ENCODE measurements at regions not wholly inside any gene's neighbourhood (a gene's known extent, or its start where the extent isn't known, plus 50 kb on each side); places are given as distances from the start of the nearest gene placed in this dataset.

- DNase-seq: no peak
These were observed 113.3 kb upstream of the RAD23B start for GRCh38 chr9:107169796-107170195.

DNA sequence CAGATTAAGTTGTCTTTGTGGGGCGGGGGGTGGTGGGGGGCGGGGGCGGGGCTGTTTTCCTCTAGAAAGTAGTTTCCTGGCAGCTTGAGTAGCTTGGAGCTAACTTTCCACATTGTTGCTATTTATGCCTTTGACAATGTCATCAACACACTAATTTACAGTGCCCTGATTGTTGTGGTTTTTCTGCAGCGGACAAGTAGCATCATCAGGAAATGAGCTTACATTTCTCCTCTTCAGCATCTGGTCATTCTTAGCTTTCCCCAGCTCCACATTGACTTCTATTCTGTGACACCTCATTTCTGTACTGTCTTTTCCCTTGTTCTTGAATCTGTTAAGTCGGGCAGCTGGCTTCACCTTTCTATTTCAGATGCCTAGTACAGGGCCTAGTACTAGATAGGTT is 112.3 kb upstream of the RAD23B start:
- DNase-seq: no peak

- peak; percentile 84 for DNase-seq
These were observed 110.7 kb upstream of the RAD23B start for GRCh38 chr9:107172160-107172978.

DNA sequence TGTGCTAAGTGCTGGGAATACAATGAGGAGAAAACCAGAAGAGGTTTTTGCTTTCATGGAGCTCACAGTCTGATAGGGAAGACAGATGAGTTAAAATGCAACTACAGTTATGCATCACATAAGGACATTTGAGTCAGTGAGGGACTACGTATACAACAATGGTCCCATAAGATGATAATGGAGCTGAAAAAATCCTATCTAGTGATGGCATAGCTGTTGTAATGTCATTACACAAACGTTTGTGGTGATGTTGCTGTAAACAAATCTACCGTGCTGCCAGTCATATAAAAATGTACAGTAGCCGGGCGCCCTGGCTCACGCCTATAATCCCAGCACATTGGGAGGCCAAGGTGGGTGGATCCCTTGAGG is 110.1 kb upstream of the RAD23B start:
- DNase-seq: no peak

DNA sequence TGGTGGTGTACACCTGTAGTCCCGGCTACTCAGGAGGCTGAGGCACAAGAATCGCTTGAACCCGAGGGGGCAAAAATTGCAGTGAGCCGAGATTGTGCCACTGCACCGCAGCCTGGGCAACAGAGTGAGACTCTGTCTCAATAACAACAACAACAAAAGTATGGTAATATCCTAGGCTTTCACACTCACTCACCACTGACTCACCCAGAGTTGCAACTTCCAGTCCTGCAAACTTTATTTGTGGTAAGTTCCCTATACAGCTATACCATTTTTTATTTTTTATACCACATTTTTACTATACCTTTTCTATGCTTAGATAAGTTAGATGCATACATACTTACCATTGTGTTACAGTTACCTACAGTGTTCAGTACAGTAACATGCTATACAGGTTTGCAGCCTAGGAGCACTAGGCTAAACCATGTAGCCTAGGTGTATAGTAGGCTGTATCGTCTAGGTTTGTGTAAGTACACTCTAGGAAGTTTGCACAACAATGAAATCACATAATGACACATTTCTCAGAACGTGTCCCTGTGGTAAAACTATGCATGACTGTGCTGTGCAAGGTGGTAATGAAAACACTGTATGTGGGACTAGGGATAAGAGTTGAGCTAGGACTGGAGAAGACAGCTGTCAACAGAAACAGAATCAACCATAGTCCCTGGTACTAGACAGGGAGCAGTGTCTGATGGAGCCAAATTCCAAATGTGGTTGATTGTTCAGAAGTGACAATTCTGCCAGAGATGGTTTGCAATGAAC is 109.5 kb upstream of the RAD23B start:
- DNase-seq: no peak

- no peak for DNase-seq
These were observed 108.6 kb upstream of the RAD23B start for GRCh38 chr9:107174441-107174840.

DNA sequence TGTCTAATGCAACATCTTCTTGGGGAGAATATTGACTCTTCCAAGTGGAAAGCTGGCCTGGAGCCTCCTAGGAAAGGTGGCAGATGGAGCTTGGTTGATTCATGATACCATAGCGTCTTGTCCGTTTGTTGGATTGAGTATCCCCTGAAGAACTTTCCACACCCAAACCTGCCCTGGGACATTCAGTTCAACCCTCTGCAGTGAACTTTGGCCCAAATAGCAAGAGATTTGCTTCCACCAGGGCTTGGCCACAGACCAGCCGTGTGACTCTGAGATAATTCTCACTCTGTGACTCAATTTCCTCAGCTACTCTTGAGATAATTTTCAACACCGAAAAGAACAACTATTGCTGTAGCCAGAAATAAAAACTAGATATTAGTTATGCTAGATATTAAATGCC is 108.0 kb upstream of the RAD23B start:
- DNase-seq: no peak

DNA sequence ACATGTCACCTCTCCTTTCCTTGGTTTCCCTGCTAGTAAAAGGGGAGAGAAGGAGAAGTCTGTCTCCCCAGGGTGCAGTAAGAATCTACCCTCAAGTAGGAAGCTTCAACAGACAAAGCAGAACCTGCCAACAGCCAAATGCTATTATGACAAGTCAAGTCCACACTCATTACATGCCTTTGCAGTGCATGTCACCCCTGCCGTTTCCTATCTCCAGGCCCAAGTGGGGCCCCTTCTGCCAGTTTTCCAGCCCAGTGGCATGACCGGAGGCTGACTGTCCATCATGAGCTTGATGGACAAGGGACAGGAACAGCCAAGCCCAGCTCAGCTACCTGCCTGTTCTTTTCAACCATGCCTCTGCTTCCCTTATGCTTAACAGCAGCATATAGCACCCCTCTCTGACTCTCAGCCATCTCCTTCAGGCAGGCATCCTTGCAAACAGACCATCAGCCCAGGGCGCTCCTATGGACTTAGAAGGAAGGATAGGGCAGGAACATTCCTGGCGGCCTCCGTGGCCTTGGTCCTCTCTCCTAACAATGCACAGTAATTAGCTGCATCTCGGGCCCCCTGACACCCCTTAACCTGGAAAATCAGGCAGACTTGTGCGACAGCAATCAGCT is 107.2 kb upstream of the RAD23B start:
- no peak for DNase-seq

- no peak for DNase-seq
These were observed 106.5 kb upstream of the RAD23B start for GRCh38 chr9:107176436-107177151.

- DNase-seq: no peak
These were observed 105.7 kb upstream of the RAD23B start for GRCh38 chr9:107177243-107177839.

DNA sequence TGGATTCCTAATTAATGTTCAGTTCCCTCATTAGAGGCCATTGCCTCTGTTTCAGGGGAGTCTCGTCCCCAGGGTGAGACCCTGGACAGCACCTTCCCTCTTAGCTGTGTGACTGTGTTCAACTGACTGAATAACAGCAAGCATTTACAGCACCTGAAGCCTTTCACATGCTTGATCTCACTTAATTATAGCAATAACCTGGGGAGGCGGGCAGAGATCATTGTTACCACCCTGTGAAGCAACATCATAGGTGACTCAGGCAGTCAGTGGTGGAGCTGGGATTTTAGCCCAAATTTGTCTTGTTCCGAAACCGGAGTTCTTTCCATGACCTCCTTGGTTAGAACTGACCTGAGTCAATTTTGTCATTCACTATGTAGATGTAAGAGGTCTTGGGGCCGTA is 105.2 kb upstream of the RAD23B start:
- no peak for DNase-seq

DNA sequence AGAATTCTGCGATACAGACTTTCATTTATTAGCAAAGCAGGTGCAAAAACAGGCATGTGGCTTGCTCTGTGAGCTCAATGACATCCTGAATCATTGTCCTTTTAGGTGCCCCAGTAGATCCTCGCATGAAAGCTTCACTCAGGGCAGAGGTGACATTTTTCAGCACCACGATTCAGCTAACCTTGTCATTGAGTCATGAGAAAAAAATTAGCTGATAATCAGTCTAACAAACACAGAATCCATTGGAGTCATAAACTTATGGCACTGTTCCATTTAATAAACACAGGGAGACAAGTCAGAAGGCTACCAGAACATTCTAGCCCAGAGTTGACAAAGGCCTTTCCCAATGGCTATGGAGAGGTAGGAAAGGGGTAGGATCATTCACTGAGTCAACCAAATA is 104.8 kb upstream of the RAD23B start:
- DNase-seq: no peak

DNA sequence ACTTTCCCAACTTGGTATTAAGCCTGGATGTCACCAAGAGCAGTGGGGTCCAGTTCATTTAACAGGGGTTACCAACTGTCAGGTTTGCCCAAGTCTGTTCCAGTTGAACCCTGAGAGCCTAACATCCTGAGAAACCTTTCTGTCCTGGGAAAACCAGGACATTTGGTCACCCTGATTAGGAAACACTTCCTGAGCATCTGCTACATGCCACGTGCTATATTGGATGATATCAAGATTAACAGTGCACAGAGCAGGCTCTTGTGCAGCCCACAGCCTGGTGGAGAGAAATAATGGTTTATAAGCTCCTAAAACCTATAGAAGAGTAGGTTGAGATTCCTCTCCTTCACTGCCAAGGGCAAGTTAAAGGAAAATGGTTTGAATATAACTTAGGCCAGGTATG is 102.9 kb upstream of the RAD23B start:
- no peak for DNase-seq

DNA sequence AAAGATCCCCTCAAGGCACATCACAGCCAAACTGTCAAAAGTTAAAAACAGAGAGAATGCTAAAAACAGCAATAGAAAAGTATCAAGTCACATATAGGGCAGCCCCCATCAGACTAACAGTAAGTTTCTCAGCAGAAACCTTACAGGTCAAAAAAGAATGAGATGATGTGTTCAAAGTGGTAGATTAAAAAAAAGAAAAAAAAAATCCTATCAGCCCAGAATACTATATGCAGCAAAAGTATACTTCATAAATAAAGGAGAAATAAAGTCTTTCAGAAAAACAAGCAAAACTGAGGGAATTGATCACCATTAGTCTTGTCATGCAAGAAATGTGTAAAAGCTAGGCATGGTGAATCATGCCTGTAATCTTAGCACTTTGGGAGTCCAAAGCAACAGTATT is 99.9 kb upstream of the RAD23B start:
- DNase-seq: no peak

DNA sequence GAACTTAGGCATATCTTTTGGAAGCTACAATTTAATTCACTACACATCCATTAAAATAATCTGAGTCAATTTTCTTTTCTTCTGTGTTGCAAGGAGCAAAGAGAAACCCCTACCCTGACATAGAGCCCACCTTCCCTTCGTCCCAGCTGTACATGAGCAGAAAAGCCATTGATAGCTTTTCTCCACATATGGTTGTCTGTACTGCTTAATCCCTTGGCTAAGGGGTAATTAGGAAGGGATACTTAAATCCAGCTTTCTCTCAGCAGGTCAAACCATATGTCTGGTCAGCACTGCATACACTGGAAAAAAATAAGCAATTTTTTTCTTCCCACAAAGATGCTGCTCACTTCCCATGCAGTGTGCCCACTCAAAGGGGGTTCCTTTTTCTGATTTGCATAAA is 94.7 kb upstream of the RAD23B start:
- DNase-seq: no peak

DNA sequence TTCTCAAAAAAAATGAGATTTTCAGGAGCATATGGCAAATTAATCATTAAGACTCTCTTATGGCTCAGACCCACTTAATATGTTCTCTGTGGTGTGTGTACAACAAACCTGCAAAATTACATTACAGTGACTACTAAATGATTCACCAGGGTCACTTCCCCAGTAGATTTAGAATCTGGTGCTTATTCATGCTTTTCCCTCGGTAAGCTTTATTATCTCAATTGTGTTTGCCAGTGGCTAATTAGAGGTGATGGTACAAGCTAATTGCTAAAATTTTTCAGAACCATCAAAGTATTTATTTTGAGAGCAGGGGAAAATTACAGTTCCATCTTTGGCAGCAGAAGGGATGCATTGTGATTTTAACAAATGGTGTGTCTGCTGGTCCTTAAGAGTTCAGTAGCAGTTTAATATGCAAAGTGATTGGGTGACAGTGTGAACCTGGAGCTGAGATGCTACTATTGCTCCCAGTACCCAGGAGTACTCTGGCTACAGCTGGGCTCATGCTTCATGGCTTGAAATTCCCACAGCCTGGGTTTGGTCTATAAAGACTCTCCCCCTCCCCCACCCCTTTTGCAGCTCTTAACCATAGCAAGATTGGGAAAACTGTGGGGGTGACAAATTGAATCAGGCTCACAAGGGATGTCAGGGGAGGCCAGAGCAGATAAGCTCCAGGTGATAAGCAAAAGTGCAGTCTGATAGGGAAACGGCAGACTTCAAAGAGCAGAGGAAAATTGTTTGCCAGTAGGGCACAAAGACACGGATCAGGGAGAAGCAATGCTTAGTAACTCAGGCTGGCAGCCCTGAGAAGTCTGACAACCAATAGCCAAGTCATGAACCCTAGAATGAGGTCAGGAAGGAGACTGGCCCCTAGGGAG is 92.8 kb upstream of the RAD23B start:
- DNase-seq: no peak

DNA sequence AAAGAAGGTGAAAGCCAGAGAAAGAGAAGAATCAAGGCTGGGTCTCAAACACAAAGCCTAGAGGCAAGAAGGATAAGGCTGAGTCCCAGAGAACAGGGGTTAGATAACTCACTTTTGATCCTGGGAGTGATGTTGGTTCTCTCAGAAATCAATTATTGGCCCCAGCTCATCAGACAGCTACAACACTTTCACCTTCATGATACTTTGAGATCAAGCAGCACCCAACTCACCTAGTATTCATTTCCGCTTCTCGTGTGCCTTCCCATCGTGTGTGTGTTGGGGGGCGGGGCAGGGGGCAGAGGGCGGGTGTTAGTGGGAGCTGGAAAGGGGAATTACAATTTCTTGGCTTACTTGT is 92.2 kb upstream of the RAD23B start:
- no peak for DNase-seq

DNA sequence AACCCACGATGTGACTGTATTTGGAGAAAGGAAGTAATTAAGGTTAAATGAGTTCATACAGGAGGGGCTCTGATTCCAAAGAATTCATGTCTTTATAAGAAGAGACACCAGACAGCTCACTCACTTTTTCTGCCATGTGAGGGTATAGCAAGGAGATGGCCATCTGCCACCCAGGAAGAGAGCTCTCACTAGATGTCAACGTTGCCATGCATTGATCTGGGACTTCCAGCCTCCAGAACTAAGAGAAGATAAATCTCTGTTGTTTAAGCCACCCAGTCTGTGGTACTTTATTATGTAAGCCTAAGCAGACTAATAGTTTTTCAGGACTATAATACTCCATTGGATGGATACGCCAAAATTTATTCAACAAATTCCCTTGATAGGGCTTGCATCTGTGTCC is 89.8 kb upstream of the RAD23B start:
- DNase-seq: no peak

DNA sequence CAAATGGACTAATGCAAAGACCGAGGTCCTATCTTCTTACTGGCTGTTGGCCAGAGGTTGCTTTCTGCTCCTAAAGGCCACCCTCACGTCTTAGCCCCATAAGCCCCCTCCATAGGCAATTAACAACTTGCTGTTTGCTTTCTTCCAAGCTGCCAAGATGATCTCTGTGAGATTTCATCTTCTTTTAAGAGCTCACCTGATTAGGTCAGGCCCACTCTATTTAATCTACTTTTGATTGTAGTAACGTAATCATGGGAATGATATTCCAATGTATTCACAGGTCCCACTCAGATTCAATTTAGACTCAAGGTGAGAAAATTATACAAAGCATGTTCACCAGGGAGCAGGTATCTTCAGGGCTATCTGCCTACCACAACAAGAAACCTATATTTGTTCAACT is 84.4 kb upstream of the RAD23B start:
- DNase-seq: no peak

DNA sequence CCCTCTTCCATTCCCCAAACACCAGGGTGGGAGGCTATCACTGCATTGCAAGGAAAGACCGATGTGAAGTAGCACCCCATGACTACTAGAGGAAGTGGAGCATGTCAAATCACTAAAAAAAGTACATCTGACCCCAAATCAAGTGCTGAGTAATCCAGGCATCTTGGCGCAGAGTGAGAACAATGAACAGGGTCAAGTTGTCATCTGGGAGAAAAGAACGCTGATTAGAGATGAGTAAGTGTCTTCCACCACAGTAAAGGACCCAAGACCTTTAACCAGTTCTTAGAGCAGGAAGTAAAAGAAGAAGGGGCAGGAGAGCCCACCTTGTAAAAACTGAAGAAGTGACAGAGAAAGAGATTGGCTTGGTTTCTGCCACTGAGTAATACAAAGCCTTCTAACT is 75.0 kb upstream of the RAD23B start:
- no peak for DNase-seq

DNA sequence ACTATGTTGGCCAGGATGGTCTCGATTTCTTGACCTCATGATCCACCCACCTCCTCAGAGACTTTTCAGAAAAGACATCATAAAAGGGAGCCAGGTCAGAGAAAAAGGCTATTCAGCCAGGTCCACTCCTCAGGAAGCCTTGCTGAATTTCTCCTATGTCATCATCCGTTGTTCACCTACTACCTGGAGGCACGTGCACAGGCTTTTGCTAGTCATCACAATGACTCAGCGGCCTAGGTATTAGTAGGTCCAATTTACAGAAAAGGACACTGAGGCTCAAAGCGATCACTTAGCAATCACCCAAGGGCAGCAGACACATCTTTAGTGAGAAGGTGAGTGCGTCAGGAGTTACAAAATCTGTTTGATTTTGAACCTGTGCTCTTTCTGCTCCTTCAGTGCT is 72.3 kb upstream of the RAD23B start:
- DNase-seq: no peak

Measured in left kidney (tissue), 1 donor.